K562 (cell line): ENCODE measurements at regions not wholly inside any gene's neighbourhood (a gene's known extent, or its start where the extent isn't known, plus 50 kb on each side); places are given as distances from the start of the nearest gene placed in this dataset.

Experiments used
- CAMTA2 ChIP-seq: fragments of 250-450 bp; sonication (Bioruptor Pico); conservative IDR thresholded peaks from 2 replicates; pipeline ENCODE4 v1.5.1; 2022
- DMBX1 ChIP-seq: fragments of 250-450 bp; sonication (Bioruptor Pico); IDR thresholded peaks from 2 replicates; pipeline ENCODE4 v1.8.0; 2022; ENCODE audit warnings: inconsistent platforms, mild to moderate bottlenecking, moderate library complexity, borderline replicate concordance
- ELF4 ChIP-seq: fragments of 450-650 bp; formaldehyde crosslinking; IDR thresholded peaks from 2 replicates; pipeline ENCODE4 v1.4.0; 2022; ENCODE audit warnings: missing genetic modification characterization
- KDM5B ChIP-seq: fragments of 200-600 bp; sonication (generic); IDR thresholded peaks from 2 replicates; pipeline ENCODE4 v1.6.1; 2012; ENCODE audit warnings: low read depth, mild to moderate bottlenecking, moderate library complexity, low read length, control low read depth, inconsistent platforms; ENCODE audit not compliant: insufficient replicate concordance
- NFIX ChIP-seq: fragments of 250-450 bp; sonication (Bioruptor Pico); IDR thresholded peaks from 2 replicates; pipeline ENCODE4 v1.4.0; 2020; ENCODE audit warnings: low read depth, mild to moderate bottlenecking, moderate library complexity
- SRF ChIP-seq, 2 experiments: fragments of 250-450, 450-650 bp in 1 of 2; sonication (Bioruptor Pico) in 1 of 2; sonication (generic) in 1 of 2; formaldehyde crosslinking; IDR thresholded peaks; 2 replicates each; pipeline versions ENCODE4 v1.5.0 to v1.5.1; 2020 to 2022; ENCODE audit warnings: mild to moderate bottlenecking in 1 of 2, missing genetic modification reagents in 1 of 2
- XRCC4 ChIP-seq: IDR thresholded peaks from one replicate; pipeline ENCODE4 v1.6.1; 2011; ENCODE audit not compliant: insufficient read depth, insufficient read length; ENCODE audit errors: extremely low read depth
- ZNF354B ChIP-seq: fragments of 250-450 bp; sonication (Bioruptor Pico); IDR thresholded peaks from 2 replicates; pipeline ENCODE4 v1.4.0; 2020
- ZNF780A ChIP-seq: fragments of 250-450 bp; sonication (Bioruptor Pico); IDR thresholded peaks from 2 replicates; pipeline ENCODE4 v1.5.0; 2021; ENCODE audit warnings: mild to moderate bottlenecking
- TF ChIP-seq, protein P1 (sequence below): fragments of 450-650 bp; IDR thresholded peaks from 2 replicates; pipeline ENCODE4 v1.6.1; 2014; ENCODE audit warnings: low read depth, mild to moderate bottlenecking, moderate library complexity, borderline replicate concordance
- TF ChIP-seq, protein P2 (sequence below): sonication (generic); formaldehyde crosslinking; IDR thresholded peaks from 2 replicates; pipeline ENCODE4 v1.8.1; 2022; ENCODE audit warnings: missing genetic modification reagents
- TF ChIP-seq, protein P3 (sequence below): sonication (generic); formaldehyde crosslinking; IDR thresholded peaks from 2 replicates; pipeline ENCODE4 v1.8.0; 2022; ENCODE audit warnings: mild to moderate bottlenecking, missing genetic modification reagents
- TF ChIP-seq, protein P4 (sequence below): fragments of 200-600 bp; sonication (generic); IDR thresholded peaks from one replicate; pipeline ENCODE4 v1.6.1; 2012; ENCODE audit warnings: mild to moderate bottlenecking, low read depth, low read length, inconsistent platforms

DNA sequence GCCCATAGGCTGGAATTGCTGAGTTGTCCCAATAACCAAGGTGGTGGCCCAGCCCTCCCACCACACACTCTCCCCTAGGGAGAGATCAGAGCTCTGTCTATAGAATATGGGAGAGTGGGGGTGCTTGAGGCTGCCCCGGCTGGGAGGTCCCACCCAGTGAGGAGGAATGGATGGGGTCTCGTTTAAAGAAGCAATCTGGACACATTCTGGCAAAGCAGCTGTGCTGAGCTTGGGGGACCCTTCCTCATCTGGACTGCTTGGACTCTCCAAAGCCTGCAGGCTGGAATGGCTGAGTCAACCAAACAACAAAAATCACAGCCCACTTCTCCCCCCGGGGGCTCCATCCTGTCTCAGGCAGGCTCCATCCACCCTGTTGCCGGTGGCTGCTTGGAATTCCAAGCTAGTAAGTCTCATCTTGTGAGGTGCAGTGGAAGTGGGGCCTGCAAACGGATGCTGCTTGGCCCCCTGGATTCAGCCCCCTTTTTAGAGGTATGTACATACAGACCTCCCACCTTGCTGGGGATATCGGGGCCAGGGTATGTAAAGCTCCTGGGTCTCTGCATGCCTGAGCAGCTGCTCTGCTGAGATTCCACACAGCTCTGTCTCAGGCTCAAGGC is 67.1 kb upstream of the FAM78B start (continued):
- TF ChIP-seq, protein P1, sequence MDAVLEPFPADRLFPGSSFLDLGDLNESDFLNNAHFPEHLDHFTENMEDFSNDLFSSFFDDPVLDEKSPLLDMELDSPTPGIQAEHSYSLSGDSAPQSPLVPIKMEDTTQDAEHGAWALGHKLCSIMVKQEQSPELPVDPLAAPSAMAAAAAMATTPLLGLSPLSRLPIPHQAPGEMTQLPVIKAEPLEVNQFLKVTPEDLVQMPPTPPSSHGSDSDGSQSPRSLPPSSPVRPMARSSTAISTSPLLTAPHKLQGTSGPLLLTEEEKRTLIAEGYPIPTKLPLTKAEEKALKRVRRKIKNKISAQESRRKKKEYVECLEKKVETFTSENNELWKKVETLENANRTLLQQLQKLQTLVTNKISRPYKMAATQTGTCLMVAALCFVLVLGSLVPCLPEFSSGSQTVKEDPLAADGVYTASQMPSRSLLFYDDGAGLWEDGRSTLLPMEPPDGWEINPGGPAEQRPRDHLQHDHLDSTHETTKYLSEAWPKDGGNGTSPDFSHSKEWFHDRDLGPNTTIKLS = no peak
- TF ChIP-seq ZNF354B (CRISPR knock-in tag) (no peak), ELF4 (CRISPR knock-in tag) (no peak), SRF (CRISPR knock-in tag; IDR thresholded peaks at IDR 0.05) (no peak), XRCC4 (no peak), CAMTA2 (no peak), ZNF780A (no peak), NFIX (no peak), KDM5B (no peak), DMBX1 (no peak)
- TF ChIP-seq, protein P2, sequence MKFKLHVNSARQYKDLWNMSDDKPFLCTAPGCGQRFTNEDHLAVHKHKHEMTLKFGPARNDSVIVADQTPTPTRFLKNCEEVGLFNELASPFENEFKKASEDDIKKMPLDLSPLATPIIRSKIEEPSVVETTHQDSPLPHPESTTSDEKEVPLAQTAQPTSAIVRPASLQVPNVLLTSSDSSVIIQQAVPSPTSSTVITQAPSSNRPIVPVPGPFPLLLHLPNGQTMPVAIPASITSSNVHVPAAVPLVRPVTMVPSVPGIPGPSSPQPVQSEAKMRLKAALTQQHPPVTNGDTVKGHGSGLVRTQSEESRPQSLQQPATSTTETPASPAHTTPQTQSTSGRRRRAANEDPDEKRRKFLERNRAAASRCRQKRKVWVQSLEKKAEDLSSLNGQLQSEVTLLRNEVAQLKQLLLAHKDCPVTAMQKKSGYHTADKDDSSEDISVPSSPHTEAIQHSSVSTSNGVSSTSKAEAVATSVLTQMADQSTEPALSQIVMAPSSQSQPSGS (CRISPR knock-in tag) = no peak
- TF ChIP-seq, protein P3, sequence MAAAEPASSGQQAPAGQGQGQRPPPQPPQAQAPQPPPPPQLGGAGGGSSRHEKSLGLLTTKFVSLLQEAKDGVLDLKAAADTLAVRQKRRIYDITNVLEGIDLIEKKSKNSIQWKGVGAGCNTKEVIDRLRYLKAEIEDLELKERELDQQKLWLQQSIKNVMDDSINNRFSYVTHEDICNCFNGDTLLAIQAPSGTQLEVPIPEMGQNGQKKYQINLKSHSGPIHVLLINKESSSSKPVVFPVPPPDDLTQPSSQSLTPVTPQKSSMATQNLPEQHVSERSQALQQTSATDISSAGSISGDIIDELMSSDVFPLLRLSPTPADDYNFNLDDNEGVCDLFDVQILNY = no peak
- TF ChIP-seq, protein P4, sequence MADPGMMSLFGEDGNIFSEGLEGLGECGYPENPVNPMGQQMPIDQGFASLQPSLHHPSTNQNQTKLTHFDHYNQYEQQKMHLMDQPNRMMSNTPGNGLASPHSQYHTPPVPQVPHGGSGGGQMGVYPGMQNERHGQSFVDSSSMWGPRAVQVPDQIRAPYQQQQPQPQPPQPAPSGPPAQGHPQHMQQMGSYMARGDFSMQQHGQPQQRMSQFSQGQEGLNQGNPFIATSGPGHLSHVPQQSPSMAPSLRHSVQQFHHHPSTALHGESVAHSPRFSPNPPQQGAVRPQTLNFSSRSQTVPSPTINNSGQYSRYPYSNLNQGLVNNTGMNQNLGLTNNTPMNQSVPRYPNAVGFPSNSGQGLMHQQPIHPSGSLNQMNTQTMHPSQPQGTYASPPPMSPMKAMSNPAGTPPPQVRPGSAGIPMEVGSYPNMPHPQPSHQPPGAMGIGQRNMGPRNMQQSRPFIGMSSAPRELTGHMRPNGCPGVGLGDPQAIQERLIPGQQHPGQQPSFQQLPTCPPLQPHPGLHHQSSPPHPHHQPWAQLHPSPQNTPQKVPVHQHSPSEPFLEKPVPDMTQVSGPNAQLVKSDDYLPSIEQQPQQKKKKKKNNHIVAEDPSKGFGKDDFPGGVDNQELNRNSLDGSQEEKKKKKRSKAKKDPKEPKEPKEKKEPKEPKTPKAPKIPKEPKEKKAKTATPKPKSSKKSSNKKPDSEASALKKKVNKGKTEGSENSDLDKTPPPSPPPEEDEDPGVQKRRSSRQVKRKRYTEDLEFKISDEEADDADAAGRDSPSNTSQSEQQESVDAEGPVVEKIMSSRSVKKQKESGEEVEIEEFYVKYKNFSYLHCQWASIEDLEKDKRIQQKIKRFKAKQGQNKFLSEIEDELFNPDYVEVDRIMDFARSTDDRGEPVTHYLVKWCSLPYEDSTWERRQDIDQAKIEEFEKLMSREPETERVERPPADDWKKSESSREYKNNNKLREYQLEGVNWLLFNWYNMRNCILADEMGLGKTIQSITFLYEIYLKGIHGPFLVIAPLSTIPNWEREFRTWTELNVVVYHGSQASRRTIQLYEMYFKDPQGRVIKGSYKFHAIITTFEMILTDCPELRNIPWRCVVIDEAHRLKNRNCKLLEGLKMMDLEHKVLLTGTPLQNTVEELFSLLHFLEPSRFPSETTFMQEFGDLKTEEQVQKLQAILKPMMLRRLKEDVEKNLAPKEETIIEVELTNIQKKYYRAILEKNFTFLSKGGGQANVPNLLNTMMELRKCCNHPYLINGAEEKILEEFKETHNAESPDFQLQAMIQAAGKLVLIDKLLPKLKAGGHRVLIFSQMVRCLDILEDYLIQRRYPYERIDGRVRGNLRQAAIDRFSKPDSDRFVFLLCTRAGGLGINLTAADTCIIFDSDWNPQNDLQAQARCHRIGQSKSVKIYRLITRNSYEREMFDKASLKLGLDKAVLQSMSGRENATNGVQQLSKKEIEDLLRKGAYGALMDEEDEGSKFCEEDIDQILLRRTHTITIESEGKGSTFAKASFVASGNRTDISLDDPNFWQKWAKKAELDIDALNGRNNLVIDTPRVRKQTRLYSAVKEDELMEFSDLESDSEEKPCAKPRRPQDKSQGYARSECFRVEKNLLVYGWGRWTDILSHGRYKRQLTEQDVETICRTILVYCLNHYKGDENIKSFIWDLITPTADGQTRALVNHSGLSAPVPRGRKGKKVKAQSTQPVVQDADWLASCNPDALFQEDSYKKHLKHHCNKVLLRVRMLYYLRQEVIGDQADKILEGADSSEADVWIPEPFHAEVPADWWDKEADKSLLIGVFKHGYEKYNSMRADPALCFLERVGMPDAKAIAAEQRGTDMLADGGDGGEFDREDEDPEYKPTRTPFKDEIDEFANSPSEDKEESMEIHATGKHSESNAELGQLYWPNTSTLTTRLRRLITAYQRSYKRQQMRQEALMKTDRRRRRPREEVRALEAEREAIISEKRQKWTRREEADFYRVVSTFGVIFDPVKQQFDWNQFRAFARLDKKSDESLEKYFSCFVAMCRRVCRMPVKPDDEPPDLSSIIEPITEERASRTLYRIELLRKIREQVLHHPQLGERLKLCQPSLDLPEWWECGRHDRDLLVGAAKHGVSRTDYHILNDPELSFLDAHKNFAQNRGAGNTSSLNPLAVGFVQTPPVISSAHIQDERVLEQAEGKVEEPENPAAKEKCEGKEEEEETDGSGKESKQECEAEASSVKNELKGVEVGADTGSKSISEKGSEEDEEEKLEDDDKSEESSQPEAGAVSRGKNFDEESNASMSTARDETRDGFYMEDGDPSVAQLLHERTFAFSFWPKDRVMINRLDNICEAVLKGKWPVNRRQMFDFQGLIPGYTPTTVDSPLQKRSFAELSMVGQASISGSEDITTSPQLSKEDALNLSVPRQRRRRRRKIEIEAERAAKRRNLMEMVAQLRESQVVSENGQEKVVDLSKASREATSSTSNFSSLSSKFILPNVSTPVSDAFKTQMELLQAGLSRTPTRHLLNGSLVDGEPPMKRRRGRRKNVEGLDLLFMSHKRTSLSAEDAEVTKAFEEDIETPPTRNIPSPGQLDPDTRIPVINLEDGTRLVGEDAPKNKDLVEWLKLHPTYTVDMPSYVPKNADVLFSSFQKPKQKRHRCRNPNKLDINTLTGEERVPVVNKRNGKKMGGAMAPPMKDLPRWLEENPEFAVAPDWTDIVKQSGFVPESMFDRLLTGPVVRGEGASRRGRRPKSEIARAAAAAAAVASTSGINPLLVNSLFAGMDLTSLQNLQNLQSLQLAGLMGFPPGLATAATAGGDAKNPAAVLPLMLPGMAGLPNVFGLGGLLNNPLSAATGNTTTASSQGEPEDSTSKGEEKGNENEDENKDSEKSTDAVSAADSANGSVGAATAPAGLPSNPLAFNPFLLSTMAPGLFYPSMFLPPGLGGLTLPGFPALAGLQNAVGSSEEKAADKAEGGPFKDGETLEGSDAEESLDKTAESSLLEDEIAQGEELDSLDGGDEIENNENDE = no peak
